HG03469 (cell line): ENCODE measurements at regions not wholly inside any gene's neighbourhood (a gene's known extent, or its start where the extent isn't known, plus 50 kb on each side); places are given as distances from the start of the nearest gene placed in this dataset.

Experiments used
- ATAC-seq: cut with Tn5 transposase; IDR thresholded peaks from one replicate; pipeline ENCODE4 v1.9.1; 2021; ENCODE audit warnings: mild to moderate bottlenecking, moderate library complexity, moderate number of reproducible peaks; ENCODE audit not compliant: unreplicated experiment

- ATAC-seq = no peak
Measured at GRCh38 chr4:137644201-137644600, 111.9 kb upstream of the PCDH18 start.

- no peak for ATAC-seq
Measured at GRCh38 chr4:137641544-137641943, 109.2 kb upstream of the PCDH18 start.

- ATAC-seq = no peak
Measured at GRCh38 chr4:137640838-137641158, 108.5 kb upstream of the PCDH18 start.

GRCh38 chr4:137640156-137640837 is 108.0 kb upstream of the PCDH18 start:
- no peak for ATAC-seq

- no peak for ATAC-seq
Measured at GRCh38 chr4:137638934-137639333, 106.6 kb upstream of the PCDH18 start.

- no peak for ATAC-seq
Measured at GRCh38 chr4:137635601-137636000, 103.3 kb upstream of the PCDH18 start.

- ATAC-seq = no peak
Measured at GRCh38 chr4:137635108-137635507, 102.8 kb upstream of the PCDH18 start.

GRCh38 chr4:137632842-137633241 is 100.5 kb upstream of the PCDH18 start:
- no peak for ATAC-seq

GRCh38 chr4:137631605-137632004 is 99.3 kb upstream of the PCDH18 start:
- ATAC-seq = no peak

- ATAC-seq = no peak
Measured at GRCh38 chr4:137630252-137630651, 98.0 kb upstream of the PCDH18 start.

GRCh38 chr4:137627739-137628460 is 95.6 kb upstream of the PCDH18 start:
- ATAC-seq = no peak

- ATAC-seq = no peak
Measured at GRCh38 chr4:137626942-137627738, 94.8 kb upstream of the PCDH18 start.

GRCh38 chr4:137623013-137623412 is 90.7 kb upstream of the PCDH18 start:
- no peak for ATAC-seq

GRCh38 chr4:137621056-137621455 is 88.8 kb upstream of the PCDH18 start:
- no peak for ATAC-seq

- ATAC-seq = no peak
Measured at GRCh38 chr4:137614491-137614890, 82.2 kb upstream of the PCDH18 start.

GRCh38 chr4:137611998-137612700 is 79.9 kb upstream of the PCDH18 start:
- no peak for ATAC-seq

- no peak for ATAC-seq
Measured at GRCh38 chr4:137610960-137611359, 78.7 kb upstream of the PCDH18 start.

GRCh38 chr4:137609718-137610430 is 77.6 kb upstream of the PCDH18 start:
- ATAC-seq = no peak

GRCh38 chr4:137608085-137608484 is 75.8 kb upstream of the PCDH18 start:
- no peak for ATAC-seq

- no peak for ATAC-seq
Measured at GRCh38 chr4:137602436-137602835, 70.1 kb upstream of the PCDH18 start.

- ATAC-seq = no peak
Measured at GRCh38 chr4:137601934-137602333, 69.6 kb upstream of the PCDH18 start.
